ENCODE measurements at regions not wholly inside any gene's neighbourhood (a gene's known extent, or its start where the extent isn't known, plus 50 kb on each side); places are given as distances from the start of the nearest gene placed in this dataset.

DNA sequence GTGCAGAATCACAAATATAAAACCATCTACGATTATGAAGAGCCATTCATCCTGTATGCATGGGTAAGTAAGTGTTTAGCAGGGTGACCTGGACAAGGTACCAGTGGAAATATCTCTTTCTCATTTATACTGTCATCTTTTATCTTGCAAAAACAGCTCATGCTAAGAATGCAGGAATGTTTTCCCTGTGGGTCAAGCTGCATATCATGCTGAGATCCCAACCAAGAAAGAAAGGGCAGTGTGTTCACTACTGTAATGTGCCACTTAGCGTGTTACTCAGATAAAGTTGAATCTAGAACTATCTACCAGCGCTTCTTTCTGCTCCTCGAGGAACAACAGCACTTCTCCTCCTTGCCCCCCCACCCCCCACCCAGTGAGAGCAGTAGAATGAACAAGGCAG lies 212.7 kb upstream of the TBL1X start:
- TF ChIP-seq, protein P1, sequence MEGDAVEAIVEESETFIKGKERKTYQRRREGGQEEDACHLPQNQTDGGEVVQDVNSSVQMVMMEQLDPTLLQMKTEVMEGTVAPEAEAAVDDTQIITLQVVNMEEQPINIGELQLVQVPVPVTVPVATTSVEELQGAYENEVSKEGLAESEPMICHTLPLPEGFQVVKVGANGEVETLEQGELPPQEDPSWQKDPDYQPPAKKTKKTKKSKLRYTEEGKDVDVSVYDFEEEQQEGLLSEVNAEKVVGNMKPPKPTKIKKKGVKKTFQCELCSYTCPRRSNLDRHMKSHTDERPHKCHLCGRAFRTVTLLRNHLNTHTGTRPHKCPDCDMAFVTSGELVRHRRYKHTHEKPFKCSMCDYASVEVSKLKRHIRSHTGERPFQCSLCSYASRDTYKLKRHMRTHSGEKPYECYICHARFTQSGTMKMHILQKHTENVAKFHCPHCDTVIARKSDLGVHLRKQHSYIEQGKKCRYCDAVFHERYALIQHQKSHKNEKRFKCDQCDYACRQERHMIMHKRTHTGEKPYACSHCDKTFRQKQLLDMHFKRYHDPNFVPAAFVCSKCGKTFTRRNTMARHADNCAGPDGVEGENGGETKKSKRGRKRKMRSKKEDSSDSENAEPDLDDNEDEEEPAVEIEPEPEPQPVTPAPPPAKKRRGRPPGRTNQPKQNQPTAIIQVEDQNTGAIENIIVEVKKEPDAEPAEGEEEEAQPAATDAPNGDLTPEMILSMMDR (IDR thresholded peaks at IDR 0.05): no peak
- TF ChIP-seq POLR2A (IDR thresholded peaks at IDR 0.05): no peak

Measured in adrenal gland (tissue), 5 donors.